GM12873 (cell line): ENCODE measurements at regions not wholly inside any gene's neighbourhood (a gene's known extent, or its start where the extent isn't known, plus 50 kb on each side); places are given as distances from the start of the nearest gene placed in this dataset.

Experiments
- TF ChIP-seq, protein P1 (sequence below): IDR thresholded peaks from 2 replicates; pipeline ENCODE4 v1.5.1; 2012; ENCODE audit warnings: low read depth, mild to moderate bottlenecking, moderate library complexity, low read length, control low read depth; ENCODE audit not compliant: insufficient read depth; ENCODE audit errors: missing control alignments

DNA sequence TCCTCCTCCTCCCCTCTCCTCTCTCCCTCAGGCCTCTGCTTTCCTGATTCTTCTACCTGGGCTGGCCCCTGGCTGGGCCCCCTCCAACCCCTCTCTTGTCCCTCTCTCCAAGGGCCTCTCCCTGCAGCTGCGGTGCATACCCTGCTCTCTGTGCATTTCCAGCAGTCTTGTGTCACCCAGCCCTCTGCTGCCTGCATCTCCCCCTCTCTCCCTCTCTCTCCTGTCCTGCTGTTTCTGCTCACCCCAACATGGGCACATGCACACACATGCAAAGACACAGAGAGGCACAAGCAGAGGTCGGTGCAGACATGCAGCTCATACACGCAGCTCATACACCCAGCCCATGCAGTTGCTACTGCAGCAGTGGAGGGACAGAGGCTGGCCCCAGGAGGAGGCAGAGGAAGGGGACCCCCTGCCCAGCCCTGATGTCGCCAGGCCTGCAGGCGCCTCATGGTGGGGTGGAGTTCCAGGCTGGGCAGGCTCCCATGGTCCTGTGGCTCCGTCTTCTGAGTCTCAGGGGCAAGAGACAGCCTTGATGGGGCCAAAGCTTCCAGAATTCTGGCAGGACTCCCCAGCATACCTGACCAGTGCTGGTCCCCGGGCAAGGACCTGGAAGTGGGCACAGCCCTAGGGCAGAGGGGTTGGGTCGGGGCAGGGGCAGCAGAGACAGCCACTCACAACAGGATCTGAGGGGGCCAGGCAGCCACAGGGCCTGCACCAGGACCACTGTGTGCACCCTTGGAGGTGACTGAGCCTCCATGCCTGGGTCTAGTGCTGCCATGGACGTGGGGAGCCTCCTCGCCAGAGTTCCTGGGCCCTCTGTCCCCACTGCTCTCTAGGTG is 216.9 kb downstream of the C9orf50 start:
- TF ChIP-seq, protein P1, sequence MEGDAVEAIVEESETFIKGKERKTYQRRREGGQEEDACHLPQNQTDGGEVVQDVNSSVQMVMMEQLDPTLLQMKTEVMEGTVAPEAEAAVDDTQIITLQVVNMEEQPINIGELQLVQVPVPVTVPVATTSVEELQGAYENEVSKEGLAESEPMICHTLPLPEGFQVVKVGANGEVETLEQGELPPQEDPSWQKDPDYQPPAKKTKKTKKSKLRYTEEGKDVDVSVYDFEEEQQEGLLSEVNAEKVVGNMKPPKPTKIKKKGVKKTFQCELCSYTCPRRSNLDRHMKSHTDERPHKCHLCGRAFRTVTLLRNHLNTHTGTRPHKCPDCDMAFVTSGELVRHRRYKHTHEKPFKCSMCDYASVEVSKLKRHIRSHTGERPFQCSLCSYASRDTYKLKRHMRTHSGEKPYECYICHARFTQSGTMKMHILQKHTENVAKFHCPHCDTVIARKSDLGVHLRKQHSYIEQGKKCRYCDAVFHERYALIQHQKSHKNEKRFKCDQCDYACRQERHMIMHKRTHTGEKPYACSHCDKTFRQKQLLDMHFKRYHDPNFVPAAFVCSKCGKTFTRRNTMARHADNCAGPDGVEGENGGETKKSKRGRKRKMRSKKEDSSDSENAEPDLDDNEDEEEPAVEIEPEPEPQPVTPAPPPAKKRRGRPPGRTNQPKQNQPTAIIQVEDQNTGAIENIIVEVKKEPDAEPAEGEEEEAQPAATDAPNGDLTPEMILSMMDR = no peak

DNA sequence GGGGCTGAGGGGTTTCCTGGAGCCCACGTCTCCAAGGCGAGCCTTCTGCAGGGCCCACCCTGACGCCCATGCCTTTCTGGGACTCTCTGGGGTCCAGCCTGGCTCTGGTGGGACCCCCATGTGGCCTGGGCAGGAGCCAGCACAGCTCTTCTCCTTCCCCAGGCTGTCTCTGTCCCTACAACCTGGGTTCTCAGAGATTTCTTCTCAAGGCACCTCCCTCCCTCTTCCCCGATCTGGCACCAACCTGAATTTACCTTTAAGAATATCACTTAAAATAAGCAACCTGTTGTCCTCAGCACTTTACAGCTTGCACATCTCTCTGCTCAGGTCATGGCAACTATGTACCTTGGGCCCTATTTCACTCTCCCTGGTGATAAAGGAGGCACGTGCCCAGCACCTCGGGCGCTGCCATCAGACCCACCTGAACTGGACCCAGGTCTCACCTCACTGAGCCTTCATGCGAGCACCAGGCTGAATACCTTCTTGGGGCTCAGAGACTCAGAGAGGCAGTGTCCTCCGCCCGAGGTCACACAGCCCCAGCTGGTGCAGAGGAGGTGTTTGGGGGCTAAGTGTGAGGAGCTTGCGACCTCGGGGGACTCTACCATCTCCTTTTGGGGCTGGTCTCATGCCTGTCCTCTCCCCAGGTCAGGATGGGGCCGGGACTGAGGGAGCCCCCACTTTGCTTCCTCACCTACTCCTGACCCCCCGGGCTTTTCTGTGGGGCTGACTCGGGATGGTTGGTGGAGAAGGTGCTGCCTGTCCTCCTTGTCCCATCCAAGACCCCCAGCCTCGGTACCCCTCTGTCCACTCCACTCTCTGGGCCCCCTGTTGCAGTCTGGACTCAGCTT is 217.7 kb downstream of the C9orf50 start:
- TF ChIP-seq, protein P1 = no peak

DNA sequence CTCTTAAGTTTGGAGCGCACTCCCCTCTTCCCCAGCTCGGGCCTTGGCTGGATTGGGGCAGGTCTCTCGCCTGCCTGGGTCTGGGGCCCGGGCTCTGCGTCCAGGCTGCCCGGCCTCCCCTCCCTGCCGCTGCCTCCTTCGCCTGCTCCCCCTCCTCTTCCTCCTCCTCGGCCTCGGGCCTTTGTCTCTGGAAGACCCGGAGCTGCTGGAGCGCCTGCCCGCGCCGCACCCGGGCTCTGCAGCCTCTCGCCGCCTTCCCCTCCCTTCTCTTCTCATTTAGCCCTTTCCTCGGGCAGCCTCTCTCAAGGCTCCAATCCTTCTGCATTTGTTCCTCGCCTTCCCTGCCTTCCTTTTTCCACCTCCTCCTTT is 218.5 kb downstream of the C9orf50 start:
- TF ChIP-seq, protein P1 = no peak

DNA sequence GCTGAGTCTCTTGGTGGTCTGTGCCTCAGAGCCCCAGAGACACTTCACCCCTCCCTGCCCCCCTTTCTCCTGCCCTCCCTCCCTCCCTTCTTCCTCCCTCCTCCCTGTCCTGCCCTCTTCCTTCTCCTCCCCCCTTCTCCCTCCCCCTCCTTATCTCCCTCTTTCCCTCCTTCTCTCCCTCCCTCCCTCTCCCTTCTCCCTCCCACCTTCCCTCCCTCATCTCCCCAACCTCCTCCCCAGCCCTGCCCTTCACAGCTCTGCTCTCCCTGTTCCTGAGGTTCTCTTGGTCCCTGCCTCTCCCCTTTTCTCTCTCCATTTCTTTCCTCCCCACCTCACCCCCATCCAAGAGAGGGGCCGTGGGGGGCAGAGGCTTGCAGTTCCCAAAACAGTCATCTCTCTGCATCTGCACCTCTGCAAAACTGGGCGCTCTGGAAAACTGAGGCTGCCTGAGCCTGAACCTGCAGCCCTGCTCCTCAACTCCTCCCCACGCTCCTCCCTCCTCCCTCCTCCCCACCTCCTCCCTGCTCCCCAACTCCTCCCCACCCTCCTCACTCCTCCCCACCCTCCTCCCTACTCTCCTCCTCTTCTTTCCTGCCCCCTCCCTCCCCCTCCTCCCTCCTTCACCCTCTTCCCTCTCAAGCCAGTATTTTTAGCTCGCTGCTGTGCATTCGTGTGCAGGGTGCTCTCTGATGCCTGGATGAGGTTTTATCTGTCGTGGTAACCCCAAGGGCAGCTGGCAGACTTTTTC is 219.1 kb downstream of the C9orf50 start:
- TF ChIP-seq, protein P1 = no peak

DNA sequence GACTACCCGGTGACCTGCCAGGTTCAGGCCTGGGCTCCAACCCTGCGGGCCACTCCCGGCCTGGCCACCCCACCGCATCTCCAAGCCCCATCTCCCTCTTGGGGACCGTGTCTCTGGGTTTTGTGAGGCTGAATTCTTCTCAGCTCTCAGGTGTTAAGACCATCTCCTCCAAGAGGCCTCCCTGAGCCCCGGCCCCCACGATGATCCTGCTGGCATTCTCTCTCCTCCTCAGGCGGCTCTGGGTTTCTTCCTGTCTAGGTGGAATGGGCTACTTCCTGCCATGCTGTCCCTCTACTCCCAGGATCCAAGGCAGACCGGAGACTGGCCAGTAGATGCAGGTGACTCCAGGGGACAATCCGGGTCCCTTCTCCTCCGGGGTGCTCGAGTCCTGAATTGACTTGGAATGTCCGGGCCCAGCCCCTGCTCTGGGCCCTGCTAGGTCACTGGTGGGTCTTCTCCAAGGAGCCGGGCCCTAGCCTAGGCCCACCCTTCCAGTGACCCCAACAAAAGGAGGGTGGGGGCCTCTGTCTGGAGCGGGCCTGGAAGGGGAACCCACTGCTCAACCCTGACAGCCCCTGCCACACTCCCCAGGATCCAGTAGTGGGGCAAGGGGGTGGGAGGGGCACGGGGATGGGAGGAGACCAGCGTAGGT is 219.8 kb downstream of the C9orf50 start:
- TF ChIP-seq, protein P1 = no peak

DNA sequence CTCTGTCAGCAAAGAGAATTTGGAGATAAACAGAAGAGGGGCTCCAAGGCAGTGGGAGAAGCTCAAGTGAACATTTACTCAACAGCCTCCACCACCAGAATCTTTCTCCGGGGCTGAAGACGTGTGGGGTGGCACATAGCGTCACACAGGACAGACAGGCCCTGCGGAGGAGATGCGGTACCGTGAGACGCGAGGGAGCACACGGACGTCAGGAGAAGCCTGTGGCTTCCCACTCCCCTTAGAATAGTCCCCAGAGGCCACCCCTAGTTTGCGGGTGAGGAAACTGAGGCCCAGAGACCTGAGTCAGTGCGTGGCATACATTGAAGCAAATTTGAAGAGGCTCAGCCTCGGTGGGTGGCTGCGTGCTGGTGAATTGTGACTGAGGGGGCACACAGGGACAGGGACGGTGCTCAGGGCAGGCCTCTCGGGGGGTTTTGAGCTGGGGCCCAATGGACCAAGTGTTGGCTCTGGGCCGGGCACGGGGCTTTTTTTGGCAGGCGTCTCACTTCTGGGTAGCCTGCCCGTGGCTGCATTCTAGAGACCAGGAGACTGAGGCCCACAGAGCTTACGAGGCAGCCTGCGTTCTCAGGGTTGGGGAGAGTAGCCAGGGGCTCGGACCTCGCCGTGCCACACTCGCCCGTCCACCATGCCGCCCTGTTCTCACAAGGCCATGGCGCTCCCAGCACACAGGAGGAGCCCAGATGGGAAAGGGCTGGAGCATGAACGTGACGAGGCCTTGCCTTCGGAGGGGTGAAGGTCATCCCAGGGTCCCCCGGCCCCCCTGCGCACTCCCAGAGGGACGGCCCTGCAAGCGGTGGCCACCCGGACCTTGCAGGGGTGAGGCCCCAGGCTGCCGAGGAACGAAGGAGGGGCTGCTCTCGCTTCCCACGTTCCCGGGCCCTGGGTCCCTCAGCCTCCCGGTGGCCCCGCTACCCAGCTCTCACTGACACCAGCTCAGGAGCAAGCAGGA is 220.6 kb downstream of the C9orf50 start:
- TF ChIP-seq, protein P1 = no peak
